Activated CD4-positive, CD25-positive, alpha-beta regulatory T cell (primary cell): ENCODE measurements at regions not wholly inside any gene's neighbourhood (a gene's known extent, or its start where the extent isn't known, plus 50 kb on each side); places are given as distances from the start of the nearest gene placed in this dataset.
"Not testable (repeated sequence)": the region's sequence is repeated elsewhere in the genome, so short reads cannot be mapped to it uniquely, and the experiment has no call there.

Experiments
- DNase-seq, 4 experiments: peaks; one replicate each; lab custom pipeline; 2025; lab: John Stamatoyannopoulos, UW

DNA sequence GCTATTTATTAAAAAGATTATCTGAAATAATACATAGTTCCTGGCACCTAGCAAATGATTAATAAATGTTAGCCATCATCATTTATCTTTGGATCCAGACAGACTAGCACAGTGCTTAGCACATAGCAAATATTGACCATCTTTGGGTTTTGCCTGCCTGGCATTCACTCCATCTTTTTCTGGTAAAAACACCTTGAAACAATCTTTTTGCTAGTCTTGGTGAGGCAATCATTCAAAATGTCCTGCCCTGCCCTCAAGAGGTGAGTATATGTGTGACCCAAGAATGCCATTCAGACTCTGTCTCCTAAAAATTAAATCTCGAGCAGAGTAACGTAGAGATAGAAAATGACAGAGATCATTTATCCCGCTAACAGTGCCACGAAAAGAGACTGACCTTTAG lies 78.3 kb upstream of the ZNF280D start:
- no peak for DNase-seq

DNA sequence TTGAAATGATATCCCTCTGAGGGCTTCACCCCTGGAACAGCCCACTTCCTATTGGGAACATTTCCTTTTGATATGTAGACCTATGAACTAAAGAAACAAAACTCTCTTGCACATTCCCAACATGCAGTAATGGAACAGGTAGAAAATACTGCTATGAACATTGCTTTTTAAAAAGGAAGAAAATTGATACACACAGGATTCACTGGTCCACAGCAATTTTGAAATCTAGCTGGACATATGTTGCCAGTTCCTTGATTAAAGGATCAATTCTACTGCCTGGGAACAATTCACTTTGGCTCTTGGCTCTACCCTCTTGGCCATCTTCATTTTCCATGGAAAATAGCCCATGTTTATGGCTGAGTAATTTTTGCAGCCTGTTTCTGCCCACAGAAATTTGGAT lies 74.9 kb upstream of the ZNF280D start:
- no peak for DNase-seq

DNA sequence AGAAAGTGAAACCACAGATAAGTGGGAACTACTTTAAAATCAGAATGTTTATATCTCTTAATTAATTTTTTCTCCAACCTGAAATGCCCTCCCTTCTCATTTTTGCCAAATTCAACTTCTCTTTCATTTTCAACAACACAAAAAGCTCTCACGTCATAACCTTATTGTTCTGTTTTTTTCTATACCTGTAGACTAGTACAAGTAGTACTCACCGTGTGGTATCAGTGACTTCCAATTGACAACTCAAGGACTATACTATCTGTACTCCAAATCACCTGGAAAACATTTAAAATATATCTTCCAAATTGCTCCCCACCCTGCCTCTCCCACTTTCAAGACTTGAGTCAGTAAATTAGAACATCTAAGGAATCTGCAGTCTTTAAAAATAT lies 72.8 kb upstream of the ZNF280D start:
- DNase-seq, result no peak

DNA sequence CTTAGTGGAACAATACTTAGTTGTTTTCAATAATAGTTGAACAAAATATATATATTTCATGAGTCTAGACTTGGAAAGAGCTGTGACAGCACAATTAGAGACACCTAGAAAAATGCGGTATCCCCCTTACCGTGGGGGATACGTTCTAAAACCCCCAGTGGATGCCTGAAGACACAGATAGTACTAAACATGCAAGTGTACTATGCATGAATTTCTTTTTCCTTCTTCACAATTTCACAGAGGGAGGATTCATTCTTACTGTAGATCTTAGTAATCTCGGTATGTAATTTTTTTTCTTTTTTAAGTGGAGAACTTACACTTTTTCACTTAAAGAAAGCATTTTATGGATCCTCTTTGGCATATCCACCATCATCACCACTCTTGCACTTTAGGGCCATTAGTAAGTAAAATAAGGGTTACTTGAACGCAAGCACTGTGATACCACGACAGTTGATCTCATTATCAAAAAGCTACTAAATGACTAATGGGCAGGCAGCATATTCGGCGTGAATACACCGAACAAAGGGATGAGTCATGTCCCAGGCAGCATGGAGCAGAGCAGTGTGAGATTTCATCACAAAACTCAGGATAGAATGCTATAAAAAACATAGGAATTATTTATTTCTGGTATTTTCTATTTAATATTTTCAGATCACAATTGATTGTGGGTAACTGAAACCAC lies 72.3 kb upstream of the ZNF280D start:
- DNase-seq, result no peak

DNA sequence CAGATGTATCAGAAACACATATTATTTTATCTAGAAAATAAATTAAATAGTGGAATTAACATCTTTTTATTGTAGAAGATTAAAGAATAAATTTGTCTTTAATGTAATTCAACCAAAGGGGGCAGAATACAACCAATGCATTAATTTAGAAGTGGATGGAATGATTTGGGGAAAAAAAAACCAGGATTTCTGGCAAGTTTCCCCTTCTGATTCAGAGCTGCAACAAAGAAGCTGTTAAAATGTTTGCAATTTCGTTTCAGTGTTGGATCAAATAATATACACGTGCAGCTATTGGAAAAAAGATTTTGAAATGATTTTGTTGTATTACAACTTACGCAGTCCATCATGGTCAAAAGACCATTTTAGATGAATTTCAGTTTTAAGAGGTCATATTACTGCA lies 71.6 kb upstream of the ZNF280D start:
- DNase-seq, result no peak

DNA sequence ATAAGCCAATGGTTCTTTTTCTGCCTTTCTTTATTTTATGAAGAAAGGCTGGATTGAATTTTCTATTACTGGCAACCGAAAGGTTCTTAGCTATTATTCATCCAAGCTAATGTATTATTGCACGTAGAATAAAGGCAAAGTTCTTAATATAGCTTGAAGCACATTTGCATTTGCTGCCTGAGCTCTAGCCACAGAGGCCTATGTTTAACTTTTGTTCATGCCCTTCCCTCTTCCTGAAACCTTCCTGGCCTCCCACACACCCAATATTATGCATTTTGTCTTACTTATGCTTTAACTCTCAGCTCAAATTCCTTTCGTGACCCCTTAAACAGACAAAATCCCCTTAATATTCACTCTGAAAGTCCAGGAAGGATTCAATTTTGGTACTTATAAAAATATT lies 71.0 kb upstream of the ZNF280D start:
- DNase-seq, result no peak

DNA sequence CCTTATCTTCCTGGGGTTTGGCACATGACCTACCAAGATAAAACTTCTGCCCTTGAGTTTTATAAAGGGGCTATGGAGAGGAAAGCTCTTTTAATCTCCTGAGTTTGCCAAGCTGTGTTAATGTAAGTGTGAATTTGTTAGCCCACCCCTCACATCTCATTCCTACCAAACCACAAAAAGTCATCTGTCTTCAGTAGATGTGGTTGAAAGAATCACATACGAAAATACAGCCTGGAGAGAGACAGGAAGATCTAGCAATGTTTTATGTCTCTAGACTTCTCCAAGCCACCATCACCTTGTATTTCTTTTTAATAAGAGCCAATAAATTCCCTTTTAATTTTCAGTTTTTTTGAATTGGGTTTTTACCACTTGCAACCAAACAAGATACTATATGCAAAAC lies 68.9 kb upstream of the ZNF280D start:
- no peak for DNase-seq

DNA sequence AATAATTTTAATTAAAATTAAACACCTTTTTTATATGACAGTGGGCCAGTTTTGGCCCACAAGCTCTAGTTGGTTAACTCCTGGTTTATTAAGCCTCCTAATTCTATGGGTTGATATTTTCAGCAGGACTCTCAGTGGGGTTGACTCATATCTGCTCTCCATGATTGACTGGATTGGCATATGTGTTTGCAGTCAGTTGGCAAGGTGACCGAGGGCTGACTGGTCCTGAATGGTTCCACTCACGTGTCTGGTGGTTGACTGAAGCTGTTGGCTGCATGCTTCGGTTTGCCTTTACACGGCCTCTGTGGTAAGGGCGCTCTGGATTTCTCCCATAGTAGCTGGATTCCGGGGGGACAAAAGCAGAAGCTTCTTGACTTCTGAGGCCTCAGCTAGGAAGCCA lies 65.3 kb upstream of the ZNF280D start:
- DNase-seq, result no peak

DNA sequence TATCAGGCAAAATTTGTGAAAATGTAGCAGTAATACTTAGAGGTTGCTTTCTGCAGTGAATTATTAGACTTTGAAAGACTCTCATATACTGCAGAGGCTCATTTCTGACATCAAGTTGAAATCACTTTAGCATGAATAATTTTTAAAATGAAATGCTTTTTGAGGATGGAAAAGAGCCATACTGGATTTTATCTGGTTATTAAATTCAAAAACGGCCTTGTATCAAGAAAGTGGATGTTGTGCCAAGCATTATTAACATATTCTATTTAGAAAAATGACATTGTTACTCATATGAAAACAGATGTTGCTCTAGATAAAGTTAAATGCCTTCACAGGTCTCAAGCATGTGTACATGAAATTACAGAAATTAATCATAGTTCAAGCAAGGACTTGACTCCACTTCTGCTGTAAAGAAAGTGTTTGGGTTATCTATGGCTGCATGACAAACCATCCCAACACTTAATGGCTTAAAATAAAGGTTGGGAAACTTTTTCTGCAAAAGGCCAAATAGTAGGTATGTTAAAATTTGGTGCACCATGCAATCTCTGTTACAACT lies 64.5 kb upstream of the ZNF280D start:
- no peak for DNase-seq

DNA sequence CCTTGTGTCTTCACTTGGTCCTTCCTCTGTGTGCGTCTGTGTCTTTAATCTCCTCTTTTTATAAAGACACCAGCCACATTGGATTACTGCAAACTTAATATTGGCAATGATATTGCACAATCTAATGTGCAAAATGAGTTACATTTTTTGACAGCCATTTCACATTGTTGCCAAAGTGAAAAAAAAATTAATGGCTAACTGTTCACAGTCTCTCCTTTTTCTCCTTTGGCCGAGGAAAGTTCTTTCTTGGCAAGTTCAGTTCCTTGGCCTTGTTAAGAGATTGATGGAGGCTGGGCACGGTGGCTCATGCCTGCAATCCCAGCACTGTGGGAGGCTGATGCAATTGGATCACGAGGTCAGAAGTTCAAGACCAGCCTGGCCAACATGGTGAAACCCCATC lies 62.2 kb upstream of the ZNF280D start:
- DNase-seq, result no peak

DNA sequence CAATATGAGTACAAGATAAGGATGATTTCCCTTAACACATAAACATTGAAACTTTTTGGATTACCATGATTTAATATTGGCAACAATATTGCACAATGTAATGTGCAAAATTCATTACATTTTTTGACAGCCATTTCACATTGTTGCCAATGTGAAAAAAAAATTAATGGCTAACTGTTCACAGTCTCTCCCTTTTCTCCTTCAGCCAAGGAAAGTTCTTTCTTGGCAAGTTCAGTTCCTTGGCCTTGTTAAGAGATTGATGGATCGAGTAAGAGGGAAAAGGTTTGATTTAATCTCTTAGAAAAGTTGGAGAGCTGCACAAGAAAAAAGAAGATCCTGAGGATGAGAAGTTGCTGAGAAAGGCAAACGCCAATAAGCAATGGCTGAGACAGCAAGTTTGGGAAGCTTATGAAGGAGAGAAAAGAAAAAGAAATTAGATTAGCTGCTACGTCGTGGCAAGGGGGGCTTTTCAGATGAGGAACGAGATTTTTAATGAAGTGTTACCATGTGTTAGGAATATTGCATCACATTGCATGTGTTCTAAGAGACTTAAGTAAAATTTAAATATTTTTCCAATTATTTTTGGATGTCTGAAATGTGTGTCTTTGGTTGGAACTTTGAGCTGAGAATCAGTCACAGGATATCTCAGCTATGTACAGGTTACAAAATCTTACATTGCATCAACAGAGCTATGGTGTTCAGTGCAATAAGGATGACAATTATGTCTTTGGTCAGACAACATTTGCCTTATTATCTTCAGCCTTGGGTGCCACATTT lies 61.4 kb upstream of the ZNF280D start:
- no peak for DNase-seq

DNA sequence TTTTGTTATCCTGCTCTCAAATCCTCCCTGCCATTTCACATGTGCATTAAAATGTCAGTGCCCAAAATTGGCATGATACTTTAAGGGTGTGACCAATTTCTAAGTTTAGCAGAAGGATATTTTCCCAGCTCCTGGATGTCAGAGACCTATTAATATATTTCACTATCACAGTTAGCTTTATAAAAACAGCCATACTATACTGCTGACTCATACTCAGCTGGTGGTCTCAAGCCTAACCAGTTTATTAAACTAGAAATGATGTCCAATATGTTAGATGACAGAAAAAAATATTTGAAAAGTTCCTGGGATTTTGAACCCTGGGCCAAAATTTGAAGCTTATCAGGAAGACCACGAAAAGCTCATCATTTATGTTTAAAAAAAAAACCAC lies 60.9 kb upstream of the ZNF280D start:
- no peak for DNase-seq

DNA sequence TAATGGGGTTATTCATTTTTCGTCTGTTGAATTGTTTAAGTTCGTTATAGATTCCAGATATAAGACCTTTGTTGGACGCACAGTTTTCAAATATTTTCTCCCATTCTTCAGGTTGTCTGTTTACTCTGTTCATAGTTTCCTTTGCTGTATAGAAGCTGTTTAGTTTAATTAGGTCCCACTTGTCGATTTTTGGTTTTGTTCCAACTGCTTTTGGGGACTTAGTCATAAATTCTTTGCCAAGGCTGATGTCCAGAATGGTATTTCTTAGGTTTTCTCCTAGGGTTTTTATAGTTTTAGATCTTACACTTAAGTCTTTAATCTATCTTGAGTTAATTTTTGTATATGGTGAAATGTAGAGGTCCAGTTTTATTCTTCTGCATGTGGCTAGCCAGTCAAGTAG lies 58.9 kb upstream of the ZNF280D start:
- no peak for DNase-seq

DNA sequence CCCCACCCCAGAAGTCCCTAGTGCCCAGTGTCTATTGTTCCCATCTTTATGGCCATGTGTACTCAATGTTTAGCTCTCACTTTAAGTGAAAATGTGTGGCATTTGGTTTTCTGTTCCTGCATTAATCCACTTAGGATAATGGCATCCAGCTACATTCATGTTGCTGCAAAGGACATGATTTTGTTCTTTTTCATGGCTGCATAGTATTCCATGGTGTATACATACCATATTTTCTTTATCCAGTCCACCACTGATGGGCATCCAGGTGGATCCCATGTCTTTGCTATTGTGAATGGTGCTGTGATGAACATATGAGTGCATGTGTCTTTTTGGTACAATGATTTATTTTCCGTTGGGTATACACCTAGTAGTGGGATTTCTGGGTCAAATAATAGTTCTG lies 58.2 kb upstream of the ZNF280D start:
- not testable (repeated sequence) for DNase-seq

DNA sequence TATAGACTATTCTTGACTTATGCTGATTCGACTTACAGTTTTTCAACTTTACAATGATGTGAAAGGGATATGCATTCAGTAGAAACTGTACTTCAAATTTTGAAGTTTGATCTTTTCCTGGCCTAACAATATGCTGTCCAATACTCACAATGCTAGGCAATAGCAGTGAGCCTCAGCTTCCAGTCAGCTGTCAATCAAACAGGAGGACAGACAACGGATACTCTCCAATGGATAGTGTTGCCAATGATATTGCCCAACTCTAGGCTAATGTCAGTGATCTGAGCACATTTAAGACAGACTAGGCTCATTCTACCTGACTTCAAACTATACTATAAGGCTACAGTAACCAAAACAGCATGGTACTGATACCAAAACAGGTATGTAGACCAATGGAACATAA lies 55.0 kb upstream of the ZNF280D start:
- no peak for DNase-seq

DNA sequence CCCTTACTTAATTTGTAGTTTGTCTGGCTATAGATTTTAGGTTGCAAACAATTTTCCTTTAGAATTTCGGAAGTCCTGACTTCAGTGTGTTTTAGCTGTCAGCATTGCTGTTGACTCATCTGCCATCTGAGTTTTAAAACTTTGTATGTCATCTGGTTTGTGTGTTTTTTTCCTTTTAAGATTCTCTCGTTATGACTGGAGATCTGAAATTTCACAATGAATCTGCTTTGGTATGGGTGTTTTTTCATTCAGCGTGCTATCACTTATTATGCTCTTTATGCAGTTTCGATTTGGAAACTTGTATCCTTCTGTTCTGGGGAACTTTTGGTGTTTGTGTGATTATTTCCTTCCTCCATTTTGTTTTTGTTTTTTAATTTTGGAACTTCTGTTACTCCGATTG lies 53.7 kb upstream of the ZNF280D start:
- no peak for DNase-seq

DNA sequence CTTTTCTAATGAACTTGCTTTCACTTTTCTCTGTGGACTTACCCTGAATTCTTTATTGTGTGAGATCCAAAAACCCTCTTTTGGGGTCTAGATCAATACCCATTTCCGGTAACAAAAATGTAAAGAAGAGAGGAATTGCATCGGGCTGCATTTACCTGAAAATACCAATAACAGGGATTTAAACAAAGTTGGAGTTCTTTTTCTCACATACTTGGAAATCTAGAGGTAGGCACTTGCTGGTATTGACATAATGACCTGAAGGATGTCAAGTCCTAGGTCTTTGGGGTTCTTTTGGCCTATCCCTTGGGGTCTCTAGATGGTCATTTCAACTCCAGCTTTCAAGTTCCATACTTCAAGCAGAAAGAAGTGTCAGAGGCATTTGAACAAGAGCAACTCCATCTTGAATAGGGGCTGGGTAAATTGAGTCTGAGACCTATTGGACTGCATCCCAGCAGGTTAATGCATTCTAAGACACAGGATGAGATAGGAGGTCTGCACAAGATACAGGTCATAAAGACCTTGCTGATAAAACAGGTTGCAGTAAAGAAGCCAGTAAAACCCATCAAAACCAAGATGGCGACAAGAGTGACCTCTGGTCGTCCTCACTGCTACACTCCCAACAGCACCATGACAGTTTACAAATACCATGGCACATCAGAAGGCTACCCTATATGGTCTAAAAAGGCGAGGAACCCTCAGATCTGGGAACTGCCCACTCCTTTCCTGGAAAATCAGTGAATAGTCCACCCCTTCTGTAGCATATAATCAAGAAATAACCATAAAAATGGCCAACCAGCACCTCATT lies 50.8 kb upstream of the ZNF280D start:
- DNase-seq, result no peak

DNA sequence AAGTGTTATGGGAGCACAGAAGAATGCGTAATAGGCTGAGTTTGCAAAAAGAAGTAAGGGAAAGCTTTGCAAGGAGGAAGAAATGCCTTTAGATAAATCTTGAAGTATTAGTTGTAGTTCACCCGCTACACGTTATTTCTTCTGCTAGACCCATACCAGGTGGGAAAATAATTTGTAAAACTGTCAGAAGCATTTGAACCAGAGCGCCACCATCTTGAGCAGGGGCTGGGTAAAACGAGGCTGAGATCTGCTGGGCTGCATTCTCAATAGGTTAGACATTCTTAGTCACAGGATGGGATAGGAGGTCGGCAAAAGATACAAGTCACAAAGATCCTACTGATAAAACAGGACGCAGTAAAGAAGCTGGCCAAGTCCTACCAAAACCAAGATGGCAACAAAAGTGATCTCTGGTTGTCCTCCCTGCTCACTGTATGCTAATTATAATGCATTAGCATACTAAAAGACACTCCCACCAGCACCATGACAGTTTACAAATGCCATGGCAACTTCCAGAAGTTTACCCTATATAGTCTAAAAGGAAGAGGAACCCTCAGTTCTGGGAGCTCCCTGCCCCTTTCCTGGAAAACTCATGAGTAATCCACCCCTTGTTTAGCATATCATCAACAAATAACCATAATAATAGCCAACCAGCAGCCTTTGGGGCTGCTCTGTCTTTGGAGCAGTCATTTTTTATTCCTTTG lies 50.0 kb upstream of the ZNF280D start:
- DNase-seq, result no peak
